NCI-H1092 treated with DMSO at 0.1 percent for 48 hours (cell line): ENCODE measurements at regions not wholly inside any gene's neighbourhood (a gene's known extent, or its start where the extent isn't known, plus 50 kb on each side); places are given as distances from the start of the nearest gene placed in this dataset.

Source experiments
- DNase-seq: peaks from one replicate; lab custom pipeline; 2025; lab: John Stamatoyannopoulos, UW

DNA sequence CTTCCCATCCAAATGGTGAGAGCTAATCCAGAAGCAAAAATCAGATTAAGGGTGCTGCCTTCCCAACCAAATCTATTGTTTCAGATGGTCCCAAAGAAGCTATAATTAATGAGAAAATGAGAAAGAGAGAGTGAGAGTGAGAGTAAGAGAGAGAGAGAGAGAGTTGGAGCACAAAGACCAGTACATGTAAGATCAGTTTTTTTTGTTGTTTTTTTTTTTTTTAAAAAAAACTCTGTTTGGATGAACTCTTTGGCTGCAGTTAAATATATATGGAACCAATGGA is 305.6 kb downstream of the PTEN start:
- DNase-seq, result no peak

GRCh38 chr10:88170628-88171027 is 307.2 kb downstream of the PTEN start:
- no peak for DNase-seq

DNA sequence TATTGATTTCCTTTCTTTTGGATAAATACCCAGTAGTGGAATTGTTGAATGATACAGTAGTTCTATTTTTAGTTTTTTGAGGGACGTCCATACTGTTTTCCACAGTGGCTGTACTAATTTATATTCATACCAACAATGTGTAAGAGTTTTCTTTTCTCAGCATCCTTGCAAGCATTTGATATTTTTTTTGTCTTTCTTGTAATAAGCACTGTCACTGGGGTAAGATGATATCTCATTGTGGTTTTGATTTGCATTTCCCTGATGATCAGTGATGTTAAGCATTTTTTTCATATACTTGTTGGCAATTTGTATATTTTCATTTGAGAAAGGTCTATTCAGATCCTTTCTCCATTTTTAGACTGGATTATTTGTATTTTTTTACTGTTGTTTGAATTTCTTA is 308.7 kb downstream of the PTEN start:
- DNase-seq, result no peak

DNA sequence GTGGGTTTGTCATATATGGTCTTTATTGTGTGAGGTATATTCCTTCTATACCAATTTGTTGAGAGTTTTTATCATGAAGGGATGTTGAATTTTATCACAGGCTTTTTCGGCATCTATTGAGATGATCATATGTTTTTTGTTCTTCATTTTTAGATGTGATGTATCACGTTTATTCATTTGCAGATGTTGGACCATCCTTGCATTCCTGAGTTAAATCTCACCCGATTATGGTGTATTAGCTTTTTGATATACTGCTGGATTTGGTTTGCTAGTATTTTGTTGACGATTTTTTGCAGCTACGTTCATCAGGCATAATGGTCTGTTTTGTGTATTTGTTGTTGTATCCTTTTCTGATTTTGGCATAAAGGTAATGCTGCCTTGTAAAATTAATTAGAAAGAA is 311.0 kb downstream of the PTEN start:
- no peak for DNase-seq

GRCh38 chr10:88178758-88179157 is 315.3 kb downstream of the PTEN start:
- peak; percentile 20 for DNase-seq

- no peak for DNase-seq
Observed at GRCh38 chr10:88179831-88180230, 316.4 kb downstream of the PTEN start.

GRCh38 chr10:88181902-88182600 is 318.6 kb downstream of the PTEN start:
- peak; percentile 96 for DNase-seq

DNA sequence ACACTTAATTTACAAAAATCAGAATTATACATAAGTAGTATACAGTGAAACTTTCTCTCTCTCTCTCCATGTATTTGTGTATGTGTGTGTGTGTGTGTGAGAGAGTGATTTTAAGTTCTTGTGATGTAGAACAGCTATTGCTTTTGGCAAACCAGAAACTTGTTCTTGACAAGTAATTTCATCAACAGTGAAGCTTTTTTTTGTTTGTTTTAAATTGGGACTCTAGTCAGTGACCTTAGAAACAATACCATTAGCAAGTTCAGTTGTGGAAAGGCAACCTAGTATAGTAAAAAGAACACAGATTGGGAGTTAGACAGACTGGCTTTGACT is 319.1 kb downstream of the PTEN start:
- no peak for DNase-seq

DNA sequence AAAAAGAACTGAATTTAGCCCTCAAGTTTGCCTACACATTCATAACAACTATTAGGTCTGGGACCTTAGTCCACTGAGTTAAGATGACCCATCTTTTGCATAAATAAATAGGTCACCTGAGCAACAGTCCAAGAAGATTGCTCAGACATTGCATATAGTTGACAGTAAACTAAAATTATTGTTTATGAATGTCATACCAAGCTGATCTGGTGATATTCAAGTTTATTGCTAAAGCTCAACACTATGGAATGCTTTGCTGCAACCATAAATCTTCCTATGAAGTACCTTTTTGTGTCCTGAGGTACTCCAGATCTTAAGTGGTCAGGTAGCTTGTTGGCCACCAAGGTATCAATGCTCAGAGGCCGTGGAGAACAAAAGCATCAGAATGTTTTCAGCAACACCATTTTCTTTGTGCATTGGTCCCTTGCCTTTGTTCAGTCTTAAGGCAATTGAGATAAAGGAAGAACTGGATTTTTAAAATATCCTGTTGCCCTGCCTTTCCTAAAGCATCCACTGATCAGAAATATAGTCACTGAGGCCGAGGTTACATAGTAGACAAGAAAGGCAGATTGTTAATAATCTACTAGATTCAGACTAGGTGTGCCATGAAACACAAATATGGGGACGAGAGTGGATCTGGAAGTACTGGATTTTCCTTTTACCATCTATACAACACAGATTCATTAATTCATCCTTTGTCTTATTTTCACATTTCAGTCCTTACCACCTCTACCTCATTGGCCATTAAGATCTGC is 321.3 kb downstream of the PTEN start:
- no peak for DNase-seq

DNA sequence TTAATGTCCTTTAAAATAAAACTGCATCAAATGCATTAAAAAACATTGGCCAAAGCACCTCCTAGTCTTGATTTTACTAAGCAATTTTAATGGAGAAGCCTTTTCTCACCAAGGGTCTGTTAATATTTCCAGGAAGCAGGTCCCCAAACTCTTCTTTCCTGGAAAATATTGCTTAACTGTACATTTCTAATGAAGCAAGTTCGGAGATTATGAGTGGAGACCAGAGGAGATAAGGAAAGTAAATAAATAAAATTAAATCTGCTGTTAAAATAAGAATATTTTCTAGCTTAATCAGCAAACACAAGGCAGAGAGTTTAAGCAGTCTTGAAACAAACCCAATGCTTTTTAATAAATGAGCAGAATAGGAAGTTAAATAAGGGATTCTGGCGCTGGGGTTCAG is 322.4 kb downstream of the PTEN start:
- DNase-seq, result no peak

DNA sequence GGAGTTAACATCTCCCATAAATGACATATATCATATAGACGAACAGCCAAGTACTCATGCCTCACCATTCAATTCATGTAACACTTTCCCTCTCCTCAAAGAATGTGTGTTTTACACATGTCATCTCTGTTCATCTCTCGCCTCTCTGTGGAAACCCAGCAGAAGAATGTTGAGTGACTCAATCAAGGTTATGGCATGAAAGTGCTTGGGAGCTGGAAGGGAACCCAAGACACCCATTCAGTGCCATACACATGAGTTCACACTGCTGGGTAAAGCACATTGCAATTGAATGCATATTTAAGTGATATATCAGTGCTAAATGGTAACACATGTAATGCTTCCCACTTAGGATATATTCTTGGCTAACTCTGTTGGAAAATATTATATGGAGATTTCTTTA is 322.9 kb downstream of the PTEN start:
- no peak for DNase-seq

DNA sequence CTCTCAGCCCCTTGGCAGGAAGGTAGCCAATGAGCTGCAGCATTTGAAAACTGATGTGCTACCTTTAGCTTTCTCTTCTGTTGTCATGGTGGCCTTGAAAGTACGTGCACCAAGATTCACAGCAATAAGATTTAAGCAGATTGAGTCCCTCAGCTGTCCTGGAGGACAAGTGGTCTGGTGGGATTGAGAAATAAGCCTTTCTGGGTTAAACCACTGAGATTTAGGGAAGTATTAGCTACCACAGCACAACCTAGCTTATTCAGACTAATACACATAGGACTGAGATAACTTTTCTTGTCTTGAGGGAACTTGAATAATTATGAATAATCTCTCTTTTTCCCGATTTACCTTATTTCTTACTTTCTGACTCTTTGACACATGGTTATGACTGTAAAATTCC is 324.0 kb downstream of the PTEN start:
- no peak for DNase-seq

GRCh38 chr10:88190123-88190522 is 326.7 kb downstream of the PTEN start:
- no peak for DNase-seq

DNA sequence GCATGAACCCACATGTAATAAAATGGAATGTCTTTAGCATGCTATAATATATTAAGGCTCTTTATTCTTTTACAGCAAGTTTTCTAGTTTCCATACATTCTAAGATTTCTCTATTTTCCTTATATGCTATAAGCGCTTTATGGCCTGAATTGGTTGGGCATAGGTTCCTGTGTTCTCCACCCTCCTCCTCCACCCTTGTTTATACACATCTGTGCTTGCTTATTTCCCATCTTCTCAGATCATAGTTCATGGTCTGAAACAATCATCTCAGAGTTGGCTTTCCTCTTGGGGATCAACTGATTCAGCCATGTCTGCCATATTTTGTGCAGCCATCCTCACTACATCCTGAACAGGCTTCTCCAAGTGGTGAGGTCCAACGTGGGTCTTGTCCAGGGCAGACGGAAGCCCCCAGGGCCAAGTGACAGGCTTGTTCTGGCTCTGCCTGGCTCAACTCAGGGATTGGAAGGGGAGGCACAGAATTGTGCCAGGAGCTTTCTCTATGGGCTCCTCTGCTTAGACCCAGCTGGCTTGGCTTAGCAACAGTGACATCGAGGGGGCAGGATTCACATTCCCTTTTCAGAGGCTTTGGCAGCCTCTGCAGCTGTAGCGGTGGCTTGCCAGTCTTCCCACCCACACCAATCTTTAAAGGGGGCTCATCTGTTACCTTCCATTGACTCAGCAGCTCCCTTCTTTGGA is 327.3 kb downstream of the PTEN start:
- DNase-seq, result no peak

GRCh38 chr10:88193018-88193417 is 329.6 kb downstream of the PTEN start:
- DNase-seq, result no peak

DNA sequence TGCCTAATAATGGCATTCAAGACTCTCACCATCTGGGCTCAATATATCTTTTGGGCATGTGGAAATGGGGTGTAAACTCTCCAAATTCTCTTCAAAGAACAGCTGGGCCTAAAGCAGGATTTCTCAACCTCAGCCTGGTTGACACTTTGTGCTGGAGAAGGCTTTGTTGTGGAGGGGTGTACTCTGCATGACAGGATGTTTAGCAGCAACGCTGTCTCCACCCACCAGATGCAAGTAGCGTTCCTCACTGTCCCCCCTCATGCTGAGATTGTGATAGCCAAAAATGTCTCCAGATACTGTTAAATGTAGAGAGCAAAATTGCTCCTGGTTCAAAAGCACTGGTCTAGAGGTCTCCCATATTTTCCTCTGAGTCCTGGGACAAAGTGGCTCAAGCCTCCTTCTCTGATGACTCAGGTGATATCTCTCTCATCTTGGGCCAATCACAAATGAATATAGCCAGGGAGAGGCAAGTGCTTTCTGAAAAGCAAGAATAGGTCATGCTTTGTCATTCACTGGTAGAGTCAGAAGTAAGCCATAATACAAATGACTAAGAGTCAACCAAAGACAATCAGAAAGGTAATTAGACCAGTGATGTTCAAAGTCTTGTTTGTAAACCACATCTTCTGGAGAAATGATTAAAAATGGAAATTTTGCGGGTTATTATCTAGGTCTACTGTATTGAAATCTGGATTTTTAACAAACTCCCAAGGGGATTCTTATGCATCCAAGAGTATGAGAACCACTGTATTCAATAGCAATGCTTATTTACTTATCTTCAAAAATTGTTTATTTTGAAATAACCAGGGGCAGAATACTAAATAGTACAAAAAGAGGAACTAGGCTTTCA is 330.8 kb downstream of the PTEN start:
- no peak for DNase-seq

DNA sequence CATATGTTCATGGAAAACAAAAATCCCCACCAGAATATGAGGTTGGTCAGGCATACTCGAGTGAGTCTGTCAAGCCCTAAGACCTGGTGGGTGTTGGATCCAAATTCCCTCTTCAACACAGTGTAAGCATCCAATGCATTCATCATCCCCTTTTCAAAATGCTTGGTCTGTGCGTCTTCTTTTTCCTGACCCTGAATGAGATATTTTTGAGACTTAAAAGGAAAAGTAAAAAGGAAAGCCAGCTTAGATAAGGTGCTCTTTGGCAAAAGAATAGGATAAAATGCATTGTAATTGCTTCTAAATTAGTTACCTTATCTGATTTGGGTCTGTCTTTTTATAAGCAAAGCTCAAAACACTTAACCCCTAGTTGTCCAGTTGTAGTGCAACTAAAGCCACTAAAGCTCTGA is 331.5 kb downstream of the PTEN start:
- no peak for DNase-seq

GRCh38 chr10:88195841-88196240 is 332.4 kb downstream of the PTEN start:
- DNase-seq, result peak; percentile 48

- no peak for DNase-seq
Observed at GRCh38 chr10:88196291-88196690, 332.9 kb downstream of the PTEN start.

DNA sequence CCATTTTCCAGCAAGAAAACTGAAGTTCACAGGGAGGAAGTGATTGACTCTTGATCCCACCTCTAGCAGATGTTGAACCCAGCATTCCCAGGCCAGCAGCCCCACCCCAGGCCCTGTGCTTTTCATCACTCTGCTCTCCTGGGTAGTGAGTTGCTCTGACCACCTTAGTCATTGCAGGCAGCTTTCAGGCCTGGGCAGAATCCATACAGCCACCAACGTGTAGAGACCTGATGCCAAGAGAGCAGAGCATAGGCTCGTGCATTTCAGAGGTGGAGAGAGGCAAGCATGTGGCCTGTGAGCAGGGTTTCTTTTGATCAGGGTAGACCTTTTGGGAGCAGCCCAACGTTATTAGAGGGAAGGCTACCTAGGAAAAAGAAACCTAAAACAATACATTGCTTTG is 334.6 kb downstream of the PTEN start:
- DNase-seq, result no peak

GRCh38 chr10:88200312-88201032 is 337.0 kb downstream of the PTEN start:
- DNase-seq, result no peak

GRCh38 chr10:88205842-88206446 is 342.5 kb downstream of the PTEN start:
- DNase-seq, result peak; percentile 4
